ENCODE measurements at regions not wholly inside any gene's neighbourhood (a gene's known extent, or its start where the extent isn't known, plus 50 kb on each side); places are given as distances from the start of the nearest gene placed in this dataset.

- TF ChIP-seq CTCF (IDR thresholded peaks at IDR 0.05 in 8 of 11, conservative IDR thresholded peaks at IDR 0.05 in 3 of 11) (no peak), POLR2AphosphoS5 (IDR thresholded peaks at IDR 0.05) (no peak), POLR2A (IDR thresholded peaks at IDR 0.05) (no peak)
Observed at GRCh38 chr18:77919923-77920322, 670.3 kb downstream of the GALR1 start.

Measured in spleen (tissue), 7 donors.